Cardiac muscle cell (in vitro differentiated cells and primary cell): ENCODE measurements at regions not wholly inside any gene's neighbourhood (a gene's known extent, or its start where the extent isn't known, plus 50 kb on each side); places are given as distances from the start of the nearest gene placed in this dataset.

Source experiments
- DNase-seq, 2 donors: peaks; one replicate each; pipeline versions ENCODE4 v3.0.0 to v3.0.0-alpha.2; 2010 to 2017; ENCODE audit warnings: low read depth in 1 of 2, low spot score in 1 of 2
- H3K27ac ChIP-seq: fragments of 200-600 bp; sonication (generic); 2 replicates; pipeline ENCODE4 v1.5.1; 2016
- H3K27me3 ChIP-seq: fragments of 200-600 bp; sonication (generic); 2 replicates; pipeline ENCODE4 v1.6.0; 2016; ENCODE audit warnings: control low read depth
- H3K36me3 ChIP-seq: fragments of 200-600 bp; sonication (generic); 2 replicates; pipeline ENCODE4 v1.5.1; 2016; ENCODE audit warnings: control low read depth
- H3K4me1 ChIP-seq: fragments of 200-600 bp; sonication (generic); 2 replicates; pipeline ENCODE4 v1.8.1; 2017; ENCODE audit warnings: low read depth, mild to moderate bottlenecking, mixed run types
- H3K4me3 ChIP-seq: fragments of 200-600 bp; sonication (generic); 2 replicates; pipeline ENCODE4 v1.5.1; 2016; ENCODE audit warnings: mild to moderate bottlenecking
- H3K9me3 ChIP-seq: fragments of 200-600 bp; sonication (generic); 2 replicates; pipeline ENCODE4 v1.5.1; 2017; ENCODE audit warnings: low read depth, mild to moderate bottlenecking, control low read depth
- CTCF ChIP-seq: IDR thresholded peaks from 2 replicates; pipeline ENCODE4 v1.5.1; 2012; ENCODE audit warnings: low read depth, mild to moderate bottlenecking, low read length

DNA sequence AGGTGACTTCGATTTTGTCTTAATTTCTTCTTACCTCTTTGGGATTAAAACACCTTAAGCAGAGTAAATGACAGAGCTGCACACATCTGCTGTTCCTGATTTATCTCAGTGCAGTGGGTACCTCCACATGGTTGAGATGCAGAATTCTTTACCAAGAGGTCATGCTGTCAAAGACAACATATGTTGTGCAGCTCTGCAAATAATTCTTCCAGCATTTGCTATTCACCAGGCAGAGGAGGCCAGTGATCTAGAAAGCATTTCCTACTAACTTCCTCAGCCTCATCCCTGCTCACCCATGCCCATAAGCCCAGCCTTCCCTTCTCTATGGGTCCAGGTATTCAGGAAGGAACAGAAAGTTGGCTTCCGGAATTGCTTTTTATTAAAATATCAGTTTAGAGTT is 109.3 kb downstream of the THBS2 start:
- Histone ChIP-seq H3K4me3 (no peak overlapping the region), H3K27ac (no peak overlapping the region), H3K4me1 (no peaks in the 10 kb centered on the region), H3K27me3 (no peaks in the 10 kb centered on the region), H3K9me3 (no peaks in the 10 kb centered on the region), H3K36me3 (no peaks in the 10 kb centered on the region)
- TF ChIP-seq CTCF, result no peak
- no peak for DNase-seq

- TF ChIP-seq CTCF, result no peak
- DNase-seq, result no peak
- Histone ChIP-seq H3K9me3 (no peaks in the 10 kb centered on the region), H3K27me3 (no peaks in the 10 kb centered on the region), H3K4me1 (no peaks in the 10 kb centered on the region), H3K4me3 (no peak overlapping the region), H3K36me3 (no peaks in the 10 kb centered on the region), H3K27ac (no peak overlapping the region)
Measured at GRCh38 chr6:169142538-169142844, 111.2 kb downstream of the THBS2 start.

GRCh38 chr6:169141671-169142537 is 111.7 kb downstream of the THBS2 start:
- no peak for TF ChIP-seq CTCF
- Histone ChIP-seq H3K27me3 (no peaks in the 10 kb centered on the region), H3K36me3 (no peaks in the 10 kb centered on the region), H3K9me3 (no peaks in the 10 kb centered on the region), H3K4me1 (no peaks in the 10 kb centered on the region), H3K4me3 (no peak overlapping the region), H3K27ac (no peak overlapping the region)
- DNase-seq, result no peak

DNA sequence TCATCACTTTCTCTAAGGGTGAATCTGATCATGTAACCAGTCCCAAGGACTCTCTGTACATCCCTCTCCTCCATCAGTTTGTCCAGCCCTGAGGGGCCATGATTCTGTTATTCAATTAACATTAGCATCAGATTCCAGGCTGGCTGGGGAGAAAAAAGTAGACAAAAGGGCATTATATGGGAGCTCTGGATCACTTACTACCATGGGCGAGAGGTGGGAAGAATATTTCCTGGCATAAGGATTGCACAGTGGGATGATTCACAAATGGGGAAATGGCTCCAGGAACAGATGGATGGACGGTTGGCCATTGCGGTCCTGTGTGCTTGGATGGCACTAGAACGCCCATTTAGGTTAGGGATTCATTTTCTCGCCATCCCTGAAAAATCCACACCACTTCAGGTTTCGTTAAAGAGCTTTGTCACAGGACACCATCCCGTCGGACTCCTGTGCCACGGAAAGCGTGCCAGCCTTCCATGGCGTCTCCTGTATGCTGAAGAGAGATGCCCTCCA is 112.6 kb downstream of the THBS2 start:
- Histone ChIP-seq H3K27ac (no peak overlapping the region), H3K27me3 (no peaks in the 10 kb centered on the region), H3K4me1 (no peaks in the 10 kb centered on the region), H3K4me3 (no peak overlapping the region), H3K36me3 (no peaks in the 10 kb centered on the region), H3K9me3 (no peaks in the 10 kb centered on the region)
- no peak for TF ChIP-seq CTCF
- DNase-seq, result no peak

- H3K9me3 ChIP-seq, result no peaks in the 10 kb centered on the region
- no peak for DNase-seq
- no peak for TF ChIP-seq CTCF
- H3K4me3 ChIP-seq, result no peak overlapping the region
- no peaks in the 10 kb centered on the region for H3K36me3 ChIP-seq
- no peaks in the 10 kb centered on the region for H3K27me3 ChIP-seq
- no peak overlapping the region for H3K27ac ChIP-seq
- no peaks in the 10 kb centered on the region for H3K4me1 ChIP-seq
Measured at GRCh38 chr6:169139179-169139971, 114.3 kb downstream of the THBS2 start.
